Right renal pelvis (tissue), 4 donors: ENCODE measurements at regions not wholly inside any gene's neighbourhood (a gene's known extent, or its start where the extent isn't known, plus 50 kb on each side); places are given as distances from the start of the nearest gene placed in this dataset.
"Not testable (repeated sequence)": the region's sequence is repeated elsewhere in the genome, so short reads cannot be mapped to it uniquely, and the experiment has no call there.

Experiments
- DNase-seq, 4 donors: peaks; one replicate each; pipeline ENCODE4 v3.0.0-alpha.2; 2013; ENCODE audit warnings: low read depth in 4 of 4, low spot score in 3 of 4, missing footprints in 1 of 4

DNA sequence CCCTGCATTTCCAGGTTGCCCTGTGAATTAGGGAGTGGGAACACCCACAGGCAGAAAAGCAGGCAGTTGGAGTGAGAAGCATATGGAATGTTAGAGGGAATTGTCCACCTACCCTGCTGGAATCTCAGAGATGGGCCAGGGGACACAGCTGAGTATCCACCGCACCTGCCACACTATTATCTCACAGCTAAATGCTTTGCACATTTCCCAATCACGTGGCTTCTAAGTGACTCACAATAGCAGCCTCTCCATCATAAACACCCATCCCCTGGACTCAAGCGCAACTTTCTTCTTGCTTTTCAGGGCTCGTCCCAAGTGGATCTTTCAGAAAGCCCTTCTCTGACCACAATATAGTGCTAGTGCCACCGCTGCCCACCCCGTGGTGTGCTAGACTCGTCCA lies 389.0 kb upstream of the LMCD1 start:
- DNase-seq = no peak

DNA sequence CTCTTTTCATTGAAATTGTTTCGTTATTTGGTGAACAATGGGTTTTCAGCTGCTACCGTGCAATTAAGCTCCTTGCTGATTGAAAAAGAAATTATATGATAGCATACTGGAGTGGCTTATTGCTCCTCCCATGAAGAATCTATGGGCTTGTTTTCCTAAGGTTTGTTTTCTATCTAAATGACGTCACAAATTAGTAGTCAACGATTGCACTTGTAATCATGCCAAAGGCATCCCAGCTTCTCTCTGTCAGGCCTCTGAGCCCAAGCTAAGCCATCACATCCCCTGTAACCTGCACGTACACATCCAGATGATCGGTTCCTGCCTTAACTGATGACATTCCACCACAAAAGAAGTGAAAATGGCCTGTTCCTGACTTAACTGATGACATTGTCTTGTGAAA lies 388.0 kb upstream of the LMCD1 start:
- no peak for DNase-seq

DNA sequence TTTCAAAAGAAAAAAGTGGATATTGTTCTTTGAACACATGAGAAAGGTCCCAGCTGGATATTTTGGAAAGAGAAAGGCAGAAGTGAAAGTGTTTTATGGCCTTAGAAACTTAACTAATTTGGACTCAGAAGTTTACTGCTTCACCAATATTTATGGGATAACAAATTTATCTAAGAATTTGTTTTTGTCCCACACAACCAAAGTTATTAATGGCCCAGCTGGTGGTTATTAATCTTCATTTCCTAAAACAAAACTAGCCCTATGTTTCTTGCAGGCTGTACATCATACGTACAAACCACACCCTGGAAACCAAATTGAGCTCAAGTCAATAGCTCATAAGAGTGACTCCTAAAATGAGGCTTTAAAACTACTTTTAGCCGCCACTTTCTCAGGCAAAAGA lies 372.9 kb upstream of the LMCD1 start:
- DNase-seq = peak; percentile 28 to 49 (median 36)

DNA sequence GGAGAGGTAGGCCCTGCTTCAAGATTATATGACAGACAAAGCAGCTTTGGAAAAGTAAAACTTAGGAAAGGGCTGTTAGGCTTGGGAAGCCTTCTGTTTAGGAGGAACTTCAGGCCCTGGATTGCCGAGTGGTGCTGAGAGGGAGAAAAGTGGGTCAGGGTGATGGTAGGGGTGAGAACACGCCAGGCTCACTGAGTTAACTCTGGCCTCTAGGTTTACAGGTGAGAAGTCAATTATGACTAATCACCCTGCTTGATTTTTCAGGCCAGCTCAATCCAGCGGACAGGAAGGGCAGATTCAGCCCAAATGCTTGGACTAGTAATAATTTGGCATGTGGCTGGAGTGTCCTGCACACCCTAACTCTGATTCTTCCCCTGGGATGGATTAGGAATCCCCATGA lies 365.1 kb upstream of the LMCD1 start:
- DNase-seq = no peak

DNA sequence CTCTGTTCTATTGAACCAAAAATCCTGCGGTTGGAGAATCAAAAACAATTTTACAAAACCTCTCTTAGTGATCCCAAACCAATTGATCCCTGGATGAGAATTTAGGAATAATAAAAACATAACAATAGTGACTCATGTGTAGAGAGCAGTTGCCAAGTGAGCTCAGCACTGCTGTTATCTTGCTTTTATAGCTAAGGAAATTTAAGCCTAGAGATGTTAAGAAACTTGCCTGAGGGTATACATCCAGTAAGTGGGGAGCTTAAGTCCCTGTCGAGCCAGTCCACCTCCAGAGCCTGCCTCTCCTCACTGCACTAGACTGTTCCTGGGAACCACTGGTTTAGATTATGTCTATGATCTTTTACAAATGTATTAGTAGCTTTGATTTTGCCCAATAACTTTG lies 358.4 kb upstream of the LMCD1 start:
- no peak for DNase-seq

DNA sequence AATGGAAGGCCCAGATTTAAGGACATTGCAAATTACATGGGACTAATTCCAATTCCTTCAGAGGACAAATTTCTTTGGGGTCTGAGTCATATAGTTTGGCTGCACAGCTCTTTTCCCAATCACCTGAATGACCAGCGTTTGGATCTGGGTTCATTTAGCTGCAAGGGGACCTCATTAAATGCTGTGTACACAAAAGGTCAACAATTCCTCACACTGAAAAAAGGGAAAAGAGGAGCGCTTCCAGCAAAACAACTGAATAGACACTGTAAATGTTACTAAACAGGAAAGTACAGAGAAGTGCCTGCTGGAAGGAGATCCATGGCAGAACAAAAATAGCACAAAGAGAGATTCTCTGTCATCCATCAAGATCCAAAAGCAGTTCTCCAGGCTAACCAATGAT lies 356.0 kb upstream of the LMCD1 start:
- no peak for DNase-seq

DNA sequence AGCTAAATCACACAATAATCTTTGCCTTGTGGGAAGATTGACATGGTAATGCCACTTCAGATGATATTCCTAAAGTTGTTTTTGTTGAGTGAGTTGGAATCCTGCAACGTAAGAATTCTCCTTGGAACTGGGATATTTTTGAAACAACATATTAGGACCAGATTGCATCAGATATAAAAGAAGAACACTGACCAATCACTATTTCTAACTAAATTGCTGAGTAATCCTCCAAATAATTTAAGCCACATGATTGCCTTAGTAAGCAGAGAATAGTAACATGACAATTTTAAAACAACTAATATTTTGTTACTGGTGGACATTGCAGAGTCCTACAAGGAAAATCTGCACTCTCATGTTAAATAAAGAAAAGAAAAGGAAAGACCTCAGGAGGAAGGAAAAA lies 353.9 kb upstream of the LMCD1 start:
- DNase-seq = no peak

DNA sequence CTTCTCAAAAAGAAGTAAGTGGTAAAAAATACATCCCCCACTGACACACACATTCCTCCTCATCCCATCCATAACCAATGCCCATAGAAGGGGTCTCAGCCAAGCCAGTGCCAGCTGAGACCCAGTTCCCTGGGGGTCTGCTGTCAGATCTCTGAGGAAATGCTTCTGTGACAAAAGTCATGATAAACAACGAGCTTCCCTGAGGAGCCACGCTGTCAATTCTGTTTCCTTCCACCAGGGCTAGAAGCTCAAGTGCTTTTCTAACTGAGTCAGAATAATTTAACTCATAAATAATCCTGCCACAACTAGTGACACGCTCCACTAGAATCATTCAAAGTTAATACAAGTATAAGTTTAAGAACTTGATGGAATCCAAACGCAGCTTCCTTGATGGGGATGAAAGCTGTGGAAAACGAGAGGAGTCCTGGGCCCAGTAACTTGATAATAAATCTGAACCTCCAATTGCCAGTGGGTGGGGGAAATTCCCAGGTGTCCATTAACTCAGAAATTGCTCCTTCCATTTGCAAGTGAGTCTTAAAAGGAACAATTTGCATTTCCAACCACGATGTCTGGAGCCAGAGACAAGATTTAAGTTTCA lies 348.7 kb upstream of the LMCD1 start:
- DNase-seq = no peak

DNA sequence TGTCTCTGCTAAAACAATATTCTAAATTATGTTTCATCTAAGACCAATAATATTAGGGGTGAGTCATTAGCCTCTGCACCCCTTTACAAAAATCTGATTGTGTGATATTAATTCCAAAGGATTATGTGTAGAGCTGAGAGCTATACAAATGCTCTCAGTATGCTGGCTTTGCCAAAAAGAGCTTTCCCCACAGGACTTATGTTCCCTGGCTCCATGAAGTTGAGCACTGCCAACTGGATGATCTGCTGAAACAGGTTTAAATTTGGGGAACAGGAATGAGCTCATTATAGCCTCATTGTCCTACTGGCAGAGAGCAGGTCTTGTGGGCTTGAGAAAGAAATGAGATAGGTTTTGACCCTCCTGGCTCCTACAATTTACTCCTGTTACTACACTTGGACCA lies 347.8 kb upstream of the LMCD1 start:
- no peak for DNase-seq

DNA sequence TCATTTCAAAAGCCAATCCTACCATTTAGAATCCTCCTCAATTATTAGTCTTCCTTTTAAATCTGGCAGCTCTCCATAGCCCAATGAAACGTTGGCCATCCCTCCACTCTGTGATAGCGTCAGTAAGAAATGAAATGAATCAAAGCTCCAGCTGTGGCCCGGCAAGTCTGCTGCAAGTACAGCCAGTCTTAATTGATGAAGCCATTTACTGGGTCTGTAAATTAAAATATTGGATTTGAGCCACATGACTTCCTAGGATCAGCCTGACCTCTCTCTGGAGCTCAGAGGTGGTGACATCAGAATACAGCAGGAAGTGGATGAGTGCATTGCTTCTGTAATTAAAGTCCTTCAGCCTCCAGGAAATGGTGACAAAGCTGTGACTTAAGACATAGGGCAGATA lies 347.0 kb upstream of the LMCD1 start:
- DNase-seq = no peak

DNA sequence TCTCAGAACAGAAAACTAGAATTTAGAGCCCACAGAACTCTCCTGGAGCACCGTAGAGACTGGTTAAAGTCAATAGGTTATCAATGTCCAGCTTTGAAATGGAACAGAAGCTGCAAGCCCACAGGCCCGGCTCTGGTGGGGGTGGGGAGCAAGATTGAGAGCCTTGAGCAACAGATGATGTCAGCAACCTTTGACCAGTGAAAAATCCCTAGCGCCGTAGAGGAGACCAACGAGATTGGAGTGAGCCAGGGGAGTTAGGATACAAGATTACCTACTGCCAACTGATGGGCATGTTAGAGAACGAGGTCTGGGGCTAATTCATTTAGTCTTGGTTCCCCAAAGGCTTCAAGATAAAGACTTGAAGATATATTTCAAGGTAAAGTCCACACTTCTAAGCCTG lies 345.5 kb upstream of the LMCD1 start:
- DNase-seq = no peak

DNA sequence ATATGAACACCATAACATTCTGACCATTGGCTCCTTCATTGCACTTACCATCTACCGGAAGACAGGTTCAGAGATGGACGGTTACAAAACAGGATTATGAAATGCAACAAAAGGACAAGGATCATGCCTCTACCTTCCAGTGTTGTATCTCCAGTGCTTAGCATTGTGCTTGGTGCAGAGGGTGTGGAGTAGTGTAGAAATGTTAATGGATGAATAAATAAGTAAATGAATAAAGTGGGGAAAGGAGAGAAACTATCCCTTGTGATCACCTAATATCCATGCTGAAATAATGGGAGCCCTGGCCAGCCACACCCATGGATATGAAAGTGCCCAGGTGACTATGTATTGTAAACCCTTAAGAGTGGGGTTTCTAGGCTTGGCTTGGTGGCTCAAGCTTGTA lies 344.8 kb upstream of the LMCD1 start:
- DNase-seq = no peak

DNA sequence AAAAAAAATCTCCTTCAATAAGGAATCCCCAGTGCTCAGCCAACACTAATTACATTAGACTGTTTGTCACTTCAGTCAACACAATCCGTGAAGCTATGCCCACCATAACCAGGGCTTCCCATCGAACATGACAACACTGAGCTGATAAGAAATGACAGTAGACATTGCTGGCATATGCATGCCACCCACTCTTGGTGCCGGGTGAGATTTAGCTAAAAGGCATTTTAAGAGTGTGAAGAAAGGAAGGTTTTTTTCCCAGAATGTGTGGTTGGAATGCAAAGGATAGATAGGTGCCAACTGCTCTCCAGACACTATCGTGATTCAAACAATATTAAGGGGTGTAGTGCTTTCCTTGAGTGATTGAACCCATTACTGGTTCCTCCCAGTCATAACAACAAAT lies 344.0 kb upstream of the LMCD1 start:
- DNase-seq = no peak

DNA sequence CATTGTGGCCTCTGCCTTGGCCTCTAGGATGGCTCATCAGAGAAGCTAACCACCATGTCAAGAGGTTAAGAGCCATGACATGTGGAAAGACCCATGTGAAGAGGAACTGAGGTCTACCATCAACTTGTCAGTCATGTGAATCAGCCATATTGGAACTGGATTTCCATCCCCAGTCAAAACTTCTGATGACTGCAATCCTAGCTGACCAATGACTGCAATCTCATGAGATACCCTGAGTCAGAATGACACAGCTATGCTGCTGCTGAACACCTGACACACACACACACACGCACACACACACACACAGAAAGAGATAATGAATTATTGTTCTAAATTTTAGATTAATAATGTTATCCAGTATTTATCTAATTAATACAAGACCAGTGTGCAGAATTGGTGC lies 337.5 kb upstream of the LMCD1 start:
- DNase-seq = no peak

DNA sequence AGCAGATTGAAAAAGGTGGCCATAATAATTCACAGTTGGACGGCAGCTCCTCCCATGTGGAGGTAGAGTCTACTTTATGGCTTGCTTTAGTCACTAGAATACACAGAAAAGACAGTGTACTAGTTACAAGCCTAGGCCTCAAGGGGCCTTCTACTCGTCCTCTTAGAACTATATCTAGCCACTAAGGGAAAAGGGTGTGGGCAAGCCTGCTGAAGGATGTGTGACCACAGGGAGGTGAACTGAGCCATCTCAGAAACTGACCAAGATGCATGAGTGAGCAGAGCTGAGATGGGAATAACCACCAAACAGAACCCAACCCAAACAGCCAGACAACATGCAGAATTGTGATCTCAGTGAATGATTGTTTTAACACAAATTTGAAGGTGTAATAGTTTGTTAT lies 335.6 kb upstream of the LMCD1 start:
- no peak for DNase-seq

DNA sequence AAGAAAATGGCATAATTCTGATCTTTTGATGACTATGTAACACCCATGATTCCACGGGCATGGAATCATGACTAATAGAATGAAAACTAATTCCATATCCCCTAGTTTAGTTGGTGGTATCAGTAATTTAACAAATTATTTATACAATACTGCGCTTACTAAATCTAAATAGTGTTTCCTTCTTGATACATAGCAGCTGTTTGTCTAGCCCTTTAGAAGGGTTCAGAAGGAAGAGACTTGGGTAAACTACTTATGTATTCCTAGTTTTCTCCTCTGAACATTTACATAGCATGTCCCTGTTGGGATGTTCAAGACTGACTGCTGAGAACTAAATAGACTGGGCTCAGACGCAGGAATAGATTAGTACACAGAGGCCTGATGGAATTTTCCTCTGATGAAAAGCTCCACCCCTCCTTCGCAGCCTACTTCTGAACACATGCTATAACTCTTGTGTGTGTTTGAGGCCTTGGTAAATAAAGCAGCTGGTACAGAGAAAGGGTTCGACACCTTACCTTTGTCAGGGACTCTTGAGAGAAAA lies 330.6 kb upstream of the LMCD1 start:
- DNase-seq = no peak

DNA sequence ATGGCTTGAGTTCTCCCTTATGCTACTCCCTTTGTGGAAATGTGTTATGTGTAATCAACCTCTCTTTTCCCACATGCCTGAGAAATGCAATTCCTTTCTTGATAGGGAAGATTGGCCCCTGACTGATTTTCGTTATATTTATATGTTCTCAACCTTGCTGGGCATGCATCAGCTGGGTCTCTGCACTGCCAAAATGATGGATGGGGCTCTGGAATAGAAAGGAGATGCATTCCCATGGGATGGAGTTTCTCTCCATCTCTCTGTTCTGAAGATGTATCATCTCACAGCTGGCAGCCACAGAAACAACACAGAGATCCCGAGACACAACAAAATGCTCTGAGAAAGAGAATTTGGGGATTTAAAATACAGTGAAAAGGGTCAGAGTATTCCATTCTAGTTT lies 327.7 kb upstream of the LMCD1 start:
- DNase-seq = no peak

DNA sequence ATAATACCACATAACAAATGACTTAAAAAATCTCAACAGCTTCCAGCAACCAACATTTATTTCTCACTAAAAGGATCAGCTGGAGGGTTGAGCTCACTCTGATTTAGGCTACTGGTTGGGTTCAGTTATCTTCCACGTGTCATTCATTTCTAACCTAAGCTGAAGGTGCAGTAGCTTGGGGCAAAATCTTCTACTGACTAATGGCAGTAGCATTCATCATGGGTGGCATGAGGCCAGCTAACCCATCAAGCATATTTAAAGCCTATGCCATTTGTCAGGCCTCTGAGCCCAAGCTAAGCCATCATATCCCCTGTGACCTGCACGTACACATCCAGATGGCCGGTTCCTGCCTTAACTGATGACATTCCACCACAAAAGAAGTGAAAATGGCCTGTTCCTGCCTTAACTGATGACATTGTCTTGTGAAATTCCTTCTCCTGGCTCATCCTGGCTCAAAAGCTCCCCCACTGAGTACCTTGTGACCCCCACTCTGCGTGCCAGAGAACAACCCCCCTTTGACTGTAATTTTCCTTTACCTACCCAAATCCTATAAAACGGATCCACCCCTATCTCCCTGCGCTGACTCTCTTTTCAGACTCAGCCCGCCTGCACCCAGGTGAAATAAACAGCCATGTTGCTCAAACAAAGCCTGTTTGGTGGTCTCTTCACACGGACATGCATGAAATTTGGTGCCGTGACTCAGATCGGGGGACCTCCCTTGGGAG lies 324.7 kb upstream of the LMCD1 start:
- not testable (repeated sequence) for DNase-seq

DNA sequence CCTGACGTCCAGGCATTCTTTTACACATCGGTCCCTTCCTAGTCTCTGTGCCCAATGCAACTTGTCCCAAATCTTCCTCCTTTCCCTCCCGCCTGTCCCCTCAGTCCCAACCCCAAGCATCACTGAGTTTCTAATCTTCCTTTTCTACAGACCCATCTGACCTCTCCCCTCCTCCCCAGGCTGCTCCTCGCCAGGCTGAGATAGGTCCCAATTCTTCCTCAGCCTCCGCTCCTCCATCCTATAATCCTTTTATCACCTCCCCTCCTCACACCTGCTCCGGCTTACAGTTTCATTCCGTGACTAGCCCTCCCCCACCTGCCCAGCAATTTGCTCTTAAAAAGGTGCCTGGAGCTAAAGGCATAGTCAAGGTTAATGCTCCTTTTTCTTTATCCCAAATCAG lies 323.1 kb upstream of the LMCD1 start:
- not testable (repeated sequence) for DNase-seq

DNA sequence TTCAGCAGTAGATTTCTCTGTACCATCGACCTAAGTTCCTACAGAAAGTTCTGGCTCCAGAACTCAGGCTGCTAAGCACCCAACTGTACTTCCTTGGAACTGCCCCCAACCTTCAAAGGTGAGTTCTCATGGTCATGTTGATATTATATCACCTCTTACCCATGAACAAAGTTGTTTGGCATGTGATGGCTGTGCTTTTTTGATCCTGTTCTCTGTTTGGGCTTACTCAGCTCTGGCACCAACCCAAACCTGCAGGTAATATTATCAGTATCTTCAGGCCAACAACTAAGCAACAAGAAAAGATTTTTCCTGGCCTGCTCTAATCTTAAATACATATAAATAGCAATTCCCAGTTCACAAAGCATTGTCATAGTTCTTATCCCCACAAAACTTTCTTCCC lies 318.7 kb upstream of the LMCD1 start:
- DNase-seq = no peak

DNA sequence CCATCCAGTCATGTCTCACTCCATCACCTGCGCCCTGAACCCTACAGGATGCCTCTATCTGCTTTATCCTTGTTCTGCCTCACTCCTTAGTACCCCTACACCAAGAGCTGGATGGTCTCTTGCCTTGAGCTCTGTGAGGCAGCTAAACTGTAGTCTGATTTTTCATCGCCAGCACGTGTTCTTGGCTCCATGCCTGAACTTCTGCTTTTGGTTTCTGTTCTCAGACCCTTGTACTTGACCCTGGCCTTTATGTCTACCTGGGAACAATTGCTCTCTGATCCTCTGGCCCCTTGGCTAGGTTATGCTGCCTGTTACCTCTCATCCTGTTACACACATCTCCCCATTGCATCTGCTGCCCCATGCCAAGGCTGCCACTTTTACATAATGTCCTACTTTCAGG lies 318.0 kb upstream of the LMCD1 start:
- no peak for DNase-seq

DNA sequence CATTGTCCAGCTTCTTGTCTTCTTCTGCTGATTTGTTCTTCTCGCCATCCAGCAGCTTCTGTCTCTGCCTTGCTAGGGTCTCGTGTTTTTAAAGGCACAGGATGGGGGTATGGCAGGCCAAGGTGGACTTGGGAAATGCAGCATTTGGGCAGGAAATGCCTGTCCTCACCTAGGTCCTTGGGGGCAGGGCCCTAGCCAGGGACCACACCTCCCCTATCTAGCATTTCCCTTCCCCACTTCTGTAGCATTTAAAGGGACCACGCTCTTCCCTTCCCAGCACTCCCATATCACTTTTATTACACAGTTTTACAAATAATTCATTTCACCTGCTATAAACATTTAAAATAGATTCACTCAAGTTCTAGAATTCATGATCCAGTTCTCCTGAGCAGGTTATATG lies 315.4 kb upstream of the LMCD1 start:
- DNase-seq = no peak

DNA sequence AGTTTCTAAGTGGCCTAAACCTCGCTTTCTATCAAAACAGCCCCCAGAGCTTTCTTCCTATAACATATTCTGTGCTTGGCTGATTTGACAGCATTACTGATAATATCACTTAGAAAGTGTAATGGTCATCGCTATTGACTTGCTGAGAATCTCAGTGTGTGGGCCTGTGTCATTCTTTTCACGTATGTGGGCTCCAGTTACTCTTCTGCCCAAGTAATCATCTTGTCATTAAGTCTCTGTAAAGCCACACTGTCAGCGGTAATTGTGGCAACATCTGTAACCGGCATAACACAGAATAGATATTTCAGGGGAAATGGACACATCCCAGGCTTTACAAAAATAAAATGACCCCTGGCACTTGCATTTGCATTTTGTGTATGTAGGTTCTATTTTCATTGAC lies 313.6 kb upstream of the LMCD1 start:
- no peak for DNase-seq
